GM19240 (cell line): ENCODE measurements at regions not wholly inside any gene's neighbourhood (a gene's known extent, or its start where the extent isn't known, plus 50 kb on each side); places are given as distances from the start of the nearest gene placed in this dataset.
A peak's percentile ranks its signal among the peaks of the same experiment; 100 is the strongest.
"Not testable (repeated sequence)": the region's sequence is repeated elsewhere in the genome, so short reads cannot be mapped to it uniquely, and the experiment has no call there.

ENCODE experiments used
- DNase-seq: peaks from one replicate; pipeline ENCODE4 v3.0.0; 2011; ENCODE audit warnings: low spot score; ENCODE audit not compliant: insufficient read length

GRCh38 chr6:34646714-34647113 is 49.9 kb downstream of the ILRUN start:
- no peak for DNase-seq

DNA sequence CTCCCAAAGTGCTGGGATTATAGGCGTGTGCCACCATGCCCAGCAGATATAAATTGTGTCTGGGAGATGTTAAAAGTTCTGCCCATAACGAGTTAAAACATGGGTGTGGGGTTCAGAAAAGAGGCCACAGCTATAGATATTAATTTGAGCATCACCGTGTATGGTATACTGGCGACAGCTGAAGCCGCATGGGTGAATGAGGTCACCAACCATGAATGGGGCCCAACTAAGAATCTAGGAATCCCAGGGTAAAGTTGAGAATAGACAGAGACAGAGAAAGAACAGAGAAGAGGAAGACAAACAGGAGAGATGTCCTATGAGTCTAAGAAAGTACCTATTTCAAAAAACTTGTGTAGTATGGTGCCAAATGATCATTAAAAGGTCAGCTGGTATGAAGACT is 50.9 kb downstream of the ILRUN start:
- DNase-seq: no peak

DNA sequence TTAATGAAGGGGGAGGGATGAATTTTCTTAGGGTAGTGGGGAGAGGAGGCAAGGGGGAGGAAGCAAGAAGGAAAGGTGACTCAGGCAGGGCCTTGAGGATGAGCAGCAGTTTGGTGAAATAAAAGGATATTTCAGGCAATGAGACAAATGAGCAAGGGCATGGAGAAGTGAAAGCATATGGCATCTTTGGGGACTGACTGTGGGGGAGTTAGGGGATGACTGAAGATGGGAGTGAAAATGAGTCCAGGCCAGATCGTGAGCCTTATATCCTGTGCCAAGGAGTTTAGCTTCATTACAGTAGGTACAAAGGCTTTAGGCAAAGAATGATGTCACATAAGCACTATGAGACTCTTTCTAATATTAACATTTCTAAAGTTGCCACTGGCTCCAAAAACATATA is 51.9 kb downstream of the ILRUN start:
- DNase-seq: no peak

DNA sequence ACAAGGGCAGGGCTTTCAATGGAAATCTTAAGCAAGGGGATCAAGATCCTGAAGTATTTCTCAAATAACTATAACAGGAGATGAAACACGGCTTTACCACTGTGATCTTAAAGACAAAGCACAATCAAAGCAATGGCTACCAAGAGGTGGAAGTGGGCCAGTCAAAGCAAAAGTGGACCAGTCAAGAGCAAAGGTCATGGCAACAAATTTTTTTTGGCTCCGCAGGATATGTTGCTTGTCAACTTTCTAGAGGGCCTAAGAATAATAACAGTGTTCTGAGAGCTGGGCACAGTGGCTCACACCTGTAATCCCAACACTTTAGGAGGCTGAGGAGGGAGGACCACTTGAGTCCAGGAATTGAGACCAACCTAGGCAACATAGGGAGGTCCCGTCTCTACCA is 54.1 kb downstream of the ILRUN start:
- DNase-seq: no peak

GRCh38 chr6:34640074-34640849 is 56.3 kb downstream of the ILRUN start:
- not testable (repeated sequence) for DNase-seq

DNA sequence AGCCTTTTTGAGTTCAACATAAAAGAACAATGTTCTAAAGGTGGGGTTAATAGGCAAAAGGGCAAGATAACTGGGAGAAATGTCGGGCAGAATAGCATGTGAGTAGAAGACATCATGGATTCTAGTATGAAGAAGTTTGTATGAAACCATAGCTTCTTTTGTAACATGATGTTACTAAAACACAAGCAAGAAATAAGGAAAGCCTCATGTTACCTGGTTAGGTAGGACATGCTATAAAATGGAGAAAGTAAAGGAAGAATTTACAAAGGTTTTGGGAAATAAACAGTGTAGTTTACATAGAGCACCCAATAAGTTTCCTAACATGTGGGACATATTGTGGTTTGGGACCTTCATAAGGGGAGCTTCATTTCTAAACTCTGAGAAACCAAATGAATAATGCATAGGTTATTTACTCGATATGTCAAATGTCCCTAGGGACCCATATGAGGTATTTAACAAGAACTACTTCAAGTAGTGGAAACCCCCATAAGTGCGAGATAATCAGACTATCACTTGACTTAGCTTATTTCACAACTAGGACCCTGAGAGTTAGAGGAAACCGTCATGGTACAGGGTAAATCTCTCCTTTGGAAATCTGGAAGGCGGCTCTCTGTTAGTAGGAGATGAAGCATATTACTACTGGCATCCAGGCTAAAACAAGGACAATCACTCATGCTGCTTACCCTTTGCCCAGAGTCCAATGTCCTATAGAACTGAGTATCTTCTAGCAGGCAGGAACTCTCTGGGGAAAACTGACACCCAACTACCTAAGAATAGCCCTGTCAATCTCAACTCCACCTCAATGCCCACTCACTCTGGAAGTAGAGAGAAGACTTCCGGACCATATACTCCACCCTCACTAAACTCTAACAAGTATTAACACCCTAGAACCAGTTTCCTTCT is 57.5 kb downstream of the ILRUN start:
- peak; percentile 12 for DNase-seq

GRCh38 chr6:34633785-34634184 is 62.8 kb downstream of the ILRUN start:
- DNase-seq: no peak

GRCh38 chr6:34633256-34633655 is 63.3 kb downstream of the ILRUN start:
- no peak for DNase-seq

GRCh38 chr6:34630040-34630439 is 66.5 kb downstream of the ILRUN start:
- no peak for DNase-seq

DNA sequence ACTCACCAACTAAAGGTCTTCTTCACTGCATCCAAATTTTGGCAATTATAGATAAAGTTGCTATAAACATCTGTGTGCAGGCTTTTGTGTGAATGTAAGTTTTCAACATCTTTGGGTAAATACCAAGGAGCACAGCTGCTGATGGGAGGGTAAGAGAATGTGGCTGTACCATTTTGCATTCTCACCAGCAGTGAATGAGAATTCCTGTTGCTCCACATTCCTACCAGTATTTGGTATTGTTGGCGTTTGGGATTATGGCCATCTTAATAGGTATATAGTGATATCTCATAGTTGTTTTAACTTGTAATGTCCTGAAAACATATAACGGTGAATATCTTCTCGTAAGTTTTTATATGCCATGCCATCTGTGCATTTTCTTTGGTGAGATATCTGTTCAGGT is 69.3 kb downstream of the ILRUN start:
- DNase-seq: no peak

DNA sequence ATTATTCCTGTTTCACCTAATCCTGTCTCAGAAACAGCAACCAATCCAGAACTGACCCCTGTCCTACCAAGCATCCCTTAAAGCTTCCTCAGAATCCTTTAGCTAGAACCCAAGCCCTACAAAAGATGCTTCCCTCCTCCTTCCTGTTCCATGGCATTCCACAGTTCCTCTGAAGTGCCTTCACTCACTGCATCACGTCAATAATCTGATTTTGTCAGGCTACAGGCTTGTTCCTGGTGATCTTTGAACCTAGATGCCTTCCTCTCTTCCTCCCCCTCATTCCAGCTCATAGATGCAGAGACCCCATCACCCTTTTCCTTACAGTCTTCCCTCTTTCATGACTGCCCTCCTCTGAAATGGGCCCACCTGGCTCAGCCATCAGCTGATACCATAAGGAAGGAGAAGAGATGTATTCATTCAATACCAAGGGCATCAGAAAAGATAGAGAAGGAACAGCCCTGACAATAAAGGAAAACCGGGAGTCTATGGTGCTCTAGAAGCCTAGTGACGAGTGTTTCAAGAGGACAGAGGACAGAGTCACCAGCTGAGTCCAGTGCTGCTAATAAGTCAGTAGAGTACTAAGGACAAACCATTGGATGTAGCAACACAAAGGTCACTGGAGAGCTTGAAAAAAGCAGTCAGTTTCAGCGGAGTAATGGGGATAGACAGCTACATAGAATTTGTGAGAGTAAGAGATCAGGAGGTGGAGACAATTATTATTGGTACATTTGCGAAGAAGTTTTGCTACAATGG is 62.5 kb upstream of the SPDEF start:
- no peak for DNase-seq

- no peak for DNase-seq
Observed at GRCh38 chr6:34617231-34617630, 61.1 kb upstream of the SPDEF start.

DNA sequence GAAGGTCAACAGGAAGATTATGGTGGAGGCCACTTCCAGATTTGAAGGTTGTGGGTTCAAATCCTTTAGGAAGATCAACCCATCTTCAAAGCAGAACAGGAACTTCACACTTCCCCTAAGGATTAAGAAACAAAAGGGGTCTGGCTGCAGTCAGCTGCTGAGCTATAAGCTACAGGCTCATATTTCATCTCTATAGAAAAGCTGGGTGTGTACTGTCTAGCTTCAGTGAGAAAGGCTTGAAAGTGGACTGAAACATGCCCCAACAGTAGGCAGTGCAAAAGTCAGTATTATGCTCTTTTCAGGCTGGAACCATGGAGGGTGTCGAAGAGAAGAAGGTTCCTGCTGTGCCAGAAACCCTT is 60.1 kb upstream of the SPDEF start:
- DNase-seq: no peak

GRCh38 chr6:34615574-34616226 is 59.6 kb upstream of the SPDEF start:
- DNase-seq: no peak

- DNase-seq: no peak
Observed at GRCh38 chr6:34610819-34611477, 54.8 kb upstream of the SPDEF start.

GRCh38 chr6:34608321-34609091 is 52.4 kb upstream of the SPDEF start:
- no peak for DNase-seq

- DNase-seq: no peak
Observed at GRCh38 chr6:34606477-34607265, 50.5 kb upstream of the SPDEF start.
